HEK293 (cell line): ENCODE measurements at regions not wholly inside any gene's neighbourhood (a gene's known extent, or its start where the extent isn't known, plus 50 kb on each side); places are given as distances from the start of the nearest gene placed in this dataset.

ENCODE experiments used
- GFI1B ChIP-seq: fragments of 450-650 bp; formaldehyde crosslinking; IDR thresholded peaks from 2 replicates; pipeline ENCODE4 v1.5.1; 2016; ENCODE audit warnings: missing biosample characterization, missing genetic modification characterization
- ZBTB1 ChIP-seq: fragments of 450-650 bp; formaldehyde crosslinking; IDR thresholded peaks from 2 replicates; pipeline ENCODE4 v1.5.1; 2016; ENCODE audit warnings: missing biosample characterization, missing genetic modification characterization
- ZBTB20 ChIP-seq: fragments of 450-650 bp; formaldehyde crosslinking; IDR thresholded peaks from 2 replicates; pipeline ENCODE4 v1.5.1; 2016; ENCODE audit warnings: missing biosample characterization, missing genetic modification characterization
- ZNF248 ChIP-seq: fragments of 450-650 bp; formaldehyde crosslinking; IDR thresholded peaks from 2 replicates; pipeline ENCODE4 v1.5.1; 2017; ENCODE audit warnings: missing biosample characterization, missing genetic modification characterization
- ZNF544 ChIP-seq: fragments of 450-650 bp; formaldehyde crosslinking; IDR thresholded peaks from 2 replicates; pipeline ENCODE4 v1.5.0; 2017; ENCODE audit warnings: missing biosample characterization, missing genetic modification characterization
- TF ChIP-seq, protein P1 (sequence below): fragments of 450-650 bp; formaldehyde crosslinking; IDR thresholded peaks from 2 replicates; pipeline ENCODE4 v1.5.1; 2016; ENCODE audit warnings: missing biosample characterization, missing genetic modification characterization
- TF ChIP-seq, protein P2 (sequence below): fragments of 450-650 bp; formaldehyde crosslinking; IDR thresholded peaks from 2 replicates; pipeline ENCODE4 v1.5.1; 2016; ENCODE audit warnings: missing biosample characterization, missing genetic modification characterization
- TF ChIP-seq, protein P3 (sequence below): fragments of 450-650 bp; formaldehyde crosslinking; IDR thresholded peaks from 2 replicates; pipeline ENCODE4 v1.5.1; 2016; ENCODE audit warnings: missing biosample characterization, missing genetic modification characterization
- TF ChIP-seq, protein P4 (sequence below): fragments of 450-650 bp; IDR thresholded peaks from 2 replicates; pipeline ENCODE4 v1.5.1; 2018; ENCODE audit warnings: missing biosample characterization, mild to moderate bottlenecking, missing genetic modification characterization
- TF ChIP-seq, protein P5 (sequence below): fragments of 450-650 bp; formaldehyde crosslinking; IDR thresholded peaks from 2 replicates; pipeline ENCODE4 v1.5.1; 2016; ENCODE audit warnings: missing biosample characterization, missing genetic modification characterization
- TF ChIP-seq, protein P6 (sequence below): fragments of 450-650 bp; formaldehyde crosslinking; IDR thresholded peaks from 2 replicates; pipeline ENCODE4 v1.5.1; 2016; ENCODE audit warnings: missing biosample characterization, missing genetic modification characterization, borderline replicate concordance

DNA sequence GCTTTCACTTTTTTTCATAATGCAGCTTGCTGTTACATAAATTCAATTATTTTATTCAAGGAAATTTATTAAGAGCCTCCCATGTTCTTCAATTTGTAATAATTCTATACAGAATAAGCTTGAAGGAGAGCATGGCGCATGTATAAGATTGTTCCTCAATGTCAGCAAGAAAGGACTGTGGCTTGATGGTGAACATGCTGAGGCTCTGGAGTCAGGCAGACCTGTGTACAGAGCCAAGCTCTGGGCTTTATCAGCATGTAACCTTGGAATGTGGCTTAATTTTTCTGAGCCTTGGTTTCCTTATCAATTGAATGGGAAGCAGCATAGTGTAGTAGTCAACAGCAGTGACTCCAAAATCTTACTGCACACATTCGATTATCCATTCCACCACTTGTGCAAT lies 92.4 kb downstream of the JRKL start:
- TF ChIP-seq, protein P1, sequence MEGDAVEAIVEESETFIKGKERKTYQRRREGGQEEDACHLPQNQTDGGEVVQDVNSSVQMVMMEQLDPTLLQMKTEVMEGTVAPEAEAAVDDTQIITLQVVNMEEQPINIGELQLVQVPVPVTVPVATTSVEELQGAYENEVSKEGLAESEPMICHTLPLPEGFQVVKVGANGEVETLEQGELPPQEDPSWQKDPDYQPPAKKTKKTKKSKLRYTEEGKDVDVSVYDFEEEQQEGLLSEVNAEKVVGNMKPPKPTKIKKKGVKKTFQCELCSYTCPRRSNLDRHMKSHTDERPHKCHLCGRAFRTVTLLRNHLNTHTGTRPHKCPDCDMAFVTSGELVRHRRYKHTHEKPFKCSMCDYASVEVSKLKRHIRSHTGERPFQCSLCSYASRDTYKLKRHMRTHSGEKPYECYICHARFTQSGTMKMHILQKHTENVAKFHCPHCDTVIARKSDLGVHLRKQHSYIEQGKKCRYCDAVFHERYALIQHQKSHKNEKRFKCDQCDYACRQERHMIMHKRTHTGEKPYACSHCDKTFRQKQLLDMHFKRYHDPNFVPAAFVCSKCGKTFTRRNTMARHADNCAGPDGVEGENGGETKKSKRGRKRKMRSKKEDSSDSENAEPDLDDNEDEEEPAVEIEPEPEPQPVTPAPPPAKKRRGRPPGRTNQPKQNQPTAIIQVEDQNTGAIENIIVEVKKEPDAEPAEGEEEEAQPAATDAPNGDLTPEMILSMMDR (tag by site-specific recombination): no peak
- TF ChIP-seq ZBTB20 (tag by site-specific recombination) (no peak), GFI1B (no peak), ZBTB1 (no peak), ZNF248 (no peak), ZNF544 (tag by site-specific recombination) (no peak)
- TF ChIP-seq, protein P2, sequence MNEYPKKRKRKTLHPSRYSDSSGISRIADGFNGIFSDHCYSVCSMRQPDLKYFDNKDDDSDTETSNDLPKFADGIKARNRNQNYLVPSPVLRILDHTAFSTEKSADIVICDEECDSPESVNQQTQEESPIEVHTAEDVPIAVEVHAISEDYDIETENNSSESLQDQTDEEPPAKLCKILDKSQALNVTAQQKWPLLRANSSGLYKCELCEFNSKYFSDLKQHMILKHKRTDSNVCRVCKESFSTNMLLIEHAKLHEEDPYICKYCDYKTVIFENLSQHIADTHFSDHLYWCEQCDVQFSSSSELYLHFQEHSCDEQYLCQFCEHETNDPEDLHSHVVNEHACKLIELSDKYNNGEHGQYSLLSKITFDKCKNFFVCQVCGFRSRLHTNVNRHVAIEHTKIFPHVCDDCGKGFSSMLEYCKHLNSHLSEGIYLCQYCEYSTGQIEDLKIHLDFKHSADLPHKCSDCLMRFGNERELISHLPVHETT (tag by site-specific recombination): no peak
- TF ChIP-seq, protein P3, sequence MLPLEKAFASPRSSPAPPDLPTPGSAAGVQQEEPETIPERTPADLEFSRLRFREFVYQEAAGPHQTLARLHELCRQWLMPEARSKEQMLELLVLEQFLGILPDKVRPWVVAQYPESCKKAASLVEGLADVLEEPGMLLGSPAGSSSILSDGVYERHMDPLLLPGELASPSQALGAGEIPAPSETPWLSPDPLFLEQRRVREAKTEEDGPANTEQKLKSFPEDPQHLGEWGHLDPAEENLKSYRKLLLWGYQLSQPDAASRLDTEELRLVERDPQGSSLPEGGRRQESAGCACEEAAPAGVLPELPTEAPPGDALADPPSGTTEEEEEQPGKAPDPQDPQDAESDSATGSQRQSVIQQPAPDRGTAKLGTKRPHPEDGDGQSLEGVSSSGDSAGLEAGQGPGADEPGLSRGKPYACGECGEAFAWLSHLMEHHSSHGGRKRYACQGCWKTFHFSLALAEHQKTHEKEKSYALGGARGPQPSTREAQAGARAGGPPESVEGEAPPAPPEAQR: no peak
- TF ChIP-seq, protein P4, sequence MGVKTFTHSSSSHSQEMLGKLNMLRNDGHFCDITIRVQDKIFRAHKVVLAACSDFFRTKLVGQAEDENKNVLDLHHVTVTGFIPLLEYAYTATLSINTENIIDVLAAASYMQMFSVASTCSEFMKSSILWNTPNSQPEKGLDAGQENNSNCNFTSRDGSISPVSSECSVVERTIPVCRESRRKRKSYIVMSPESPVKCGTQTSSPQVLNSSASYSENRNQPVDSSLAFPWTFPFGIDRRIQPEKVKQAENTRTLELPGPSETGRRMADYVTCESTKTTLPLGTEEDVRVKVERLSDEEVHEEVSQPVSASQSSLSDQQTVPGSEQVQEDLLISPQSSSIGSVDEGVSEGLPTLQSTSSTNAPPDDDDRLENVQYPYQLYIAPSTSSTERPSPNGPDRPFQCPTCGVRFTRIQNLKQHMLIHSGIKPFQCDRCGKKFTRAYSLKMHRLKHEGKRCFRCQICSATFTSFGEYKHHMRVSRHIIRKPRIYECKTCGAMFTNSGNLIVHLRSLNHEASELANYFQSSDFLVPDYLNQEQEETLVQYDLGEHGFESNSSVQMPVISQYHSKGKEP (tag by site-specific recombination): no peak
- TF ChIP-seq, protein P5, sequence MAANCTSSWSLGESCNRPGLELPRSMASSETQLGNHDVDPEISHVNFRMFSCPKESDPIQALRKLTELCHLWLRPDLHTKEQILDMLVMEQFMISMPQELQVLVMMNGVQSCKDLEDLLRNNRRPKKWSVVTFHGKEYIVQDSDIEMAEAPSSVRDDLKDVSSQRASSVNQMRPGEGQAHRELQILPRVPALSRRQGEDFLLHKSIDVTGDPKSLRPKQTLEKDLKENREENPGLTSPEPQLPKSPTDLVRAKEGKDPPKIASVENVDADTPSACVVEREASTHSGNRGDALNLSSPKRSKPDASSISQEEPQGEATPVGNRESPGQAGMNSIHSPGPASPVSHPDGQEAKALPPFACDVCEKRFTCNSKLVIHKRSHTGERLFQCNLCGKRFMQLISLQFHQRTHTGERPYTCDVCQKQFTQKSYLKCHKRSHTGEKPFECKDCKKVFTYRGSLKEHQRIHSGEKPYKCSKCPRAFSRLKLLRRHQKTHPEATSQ (tag by site-specific recombination): no peak
- TF ChIP-seq, protein P6, sequence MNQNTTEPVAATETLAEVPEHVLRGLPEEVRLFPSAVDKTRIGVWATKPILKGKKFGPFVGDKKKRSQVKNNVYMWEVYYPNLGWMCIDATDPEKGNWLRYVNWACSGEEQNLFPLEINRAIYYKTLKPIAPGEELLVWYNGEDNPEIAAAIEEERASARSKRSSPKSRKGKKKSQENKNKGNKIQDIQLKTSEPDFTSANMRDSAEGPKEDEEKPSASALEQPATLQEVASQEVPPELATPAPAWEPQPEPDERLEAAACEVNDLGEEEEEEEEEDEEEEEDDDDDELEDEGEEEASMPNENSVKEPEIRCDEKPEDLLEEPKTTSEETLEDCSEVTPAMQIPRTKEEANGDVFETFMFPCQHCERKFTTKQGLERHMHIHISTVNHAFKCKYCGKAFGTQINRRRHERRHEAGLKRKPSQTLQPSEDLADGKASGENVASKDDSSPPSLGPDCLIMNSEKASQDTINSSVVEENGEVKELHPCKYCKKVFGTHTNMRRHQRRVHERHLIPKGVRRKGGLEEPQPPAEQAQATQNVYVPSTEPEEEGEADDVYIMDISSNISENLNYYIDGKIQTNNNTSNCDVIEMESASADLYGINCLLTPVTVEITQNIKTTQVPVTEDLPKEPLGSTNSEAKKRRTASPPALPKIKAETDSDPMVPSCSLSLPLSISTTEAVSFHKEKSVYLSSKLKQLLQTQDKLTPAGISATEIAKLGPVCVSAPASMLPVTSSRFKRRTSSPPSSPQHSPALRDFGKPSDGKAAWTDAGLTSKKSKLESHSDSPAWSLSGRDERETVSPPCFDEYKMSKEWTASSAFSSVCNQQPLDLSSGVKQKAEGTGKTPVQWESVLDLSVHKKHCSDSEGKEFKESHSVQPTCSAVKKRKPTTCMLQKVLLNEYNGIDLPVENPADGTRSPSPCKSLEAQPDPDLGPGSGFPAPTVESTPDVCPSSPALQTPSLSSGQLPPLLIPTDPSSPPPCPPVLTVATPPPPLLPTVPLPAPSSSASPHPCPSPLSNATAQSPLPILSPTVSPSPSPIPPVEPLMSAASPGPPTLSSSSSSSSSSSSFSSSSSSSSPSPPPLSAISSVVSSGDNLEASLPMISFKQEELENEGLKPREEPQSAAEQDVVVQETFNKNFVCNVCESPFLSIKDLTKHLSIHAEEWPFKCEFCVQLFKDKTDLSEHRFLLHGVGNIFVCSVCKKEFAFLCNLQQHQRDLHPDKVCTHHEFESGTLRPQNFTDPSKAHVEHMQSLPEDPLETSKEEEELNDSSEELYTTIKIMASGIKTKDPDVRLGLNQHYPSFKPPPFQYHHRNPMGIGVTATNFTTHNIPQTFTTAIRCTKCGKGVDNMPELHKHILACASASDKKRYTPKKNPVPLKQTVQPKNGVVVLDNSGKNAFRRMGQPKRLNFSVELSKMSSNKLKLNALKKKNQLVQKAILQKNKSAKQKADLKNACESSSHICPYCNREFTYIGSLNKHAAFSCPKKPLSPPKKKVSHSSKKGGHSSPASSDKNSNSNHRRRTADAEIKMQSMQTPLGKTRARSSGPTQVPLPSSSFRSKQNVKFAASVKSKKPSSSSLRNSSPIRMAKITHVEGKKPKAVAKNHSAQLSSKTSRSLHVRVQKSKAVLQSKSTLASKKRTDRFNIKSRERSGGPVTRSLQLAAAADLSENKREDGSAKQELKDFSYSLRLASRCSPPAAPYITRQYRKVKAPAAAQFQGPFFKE (tag by site-specific recombination): no peak
